Osteocyte (in vitro differentiated cells): ENCODE measurements at regions not wholly inside any gene's neighbourhood (a gene's known extent, or its start where the extent isn't known, plus 50 kb on each side); places are given as distances from the start of the nearest gene placed in this dataset.

ENCODE experiments used
- DNase-seq: peaks from one replicate; pipeline ENCODE4 v3.0.0; 2021; ENCODE audit warnings: mixed read lengths; ENCODE audit not compliant: unreplicated experiment; ENCODE audit errors: extremely low spot score
- H3K27ac Mint-ChIP-seq: one replicate; pipeline ENCODE4 v1.8.0; 2021; ENCODE audit warnings: mild to moderate bottlenecking, mixed read lengths; ENCODE audit not compliant: unreplicated experiment
- H3K27me3 Mint-ChIP-seq: one replicate; pipeline ENCODE4 v1.8.0; 2021; ENCODE audit warnings: mixed read lengths; ENCODE audit not compliant: unreplicated experiment
- H3K36me3 Mint-ChIP-seq: one replicate; pipeline ENCODE4 v1.8.0; 2021; ENCODE audit warnings: mixed read lengths; ENCODE audit not compliant: unreplicated experiment
- H3K4me1 Mint-ChIP-seq: one replicate; pipeline ENCODE4 v1.8.0; 2021; ENCODE audit warnings: mixed read lengths; ENCODE audit not compliant: unreplicated experiment
- H3K4me3 Mint-ChIP-seq: one replicate; pipeline ENCODE4 v1.8.0; 2021; ENCODE audit warnings: mild to moderate bottlenecking, moderate library complexity, mixed read lengths; ENCODE audit not compliant: unreplicated experiment
- H3K9me3 Mint-ChIP-seq: one replicate; pipeline ENCODE4 v1.8.0; 2021; ENCODE audit warnings: mixed read lengths; ENCODE audit not compliant: unreplicated experiment
- CTCF ChIP-seq: fragments of 200-600 bp; sonication (generic); IDR thresholded peaks from 2 replicates; pipeline ENCODE4 v1.5.0; 2021; ENCODE audit warnings: antibody characterized with exemption, mild to moderate bottlenecking, moderate library complexity

GRCh38 chr3:99188936-99189335, 287.4 kb upstream of the DCBLD2 start:
- Mint-ChIP-seq H3K27me3 (no peaks in the 10 kb centered on the region), H3K9me3 (peaks cover 29% of the 10 kb centered on the region), H3K27ac (no peak overlapping the region), H3K4me1 (peaks cover 22% of the 10 kb centered on the region), H3K36me3 (peaks cover 8% of the 10 kb centered on the region), H3K4me3 (no peak overlapping the region)
- DNase-seq = no peak
- TF ChIP-seq CTCF = no peak

- peaks cover 15% of the 10 kb centered on the region for H3K9me3 Mint-ChIP-seq
- no peaks in the 10 kb centered on the region for H3K27me3 Mint-ChIP-seq
- H3K4me1 Mint-ChIP-seq = peaks cover 18% of the 10 kb centered on the region
- no peak overlapping the region for H3K27ac Mint-ChIP-seq
- H3K36me3 Mint-ChIP-seq = peaks cover 8% of the 10 kb centered on the region
- TF ChIP-seq CTCF = no peak
- no peak for DNase-seq
- H3K4me3 Mint-ChIP-seq = no peak overlapping the region
Observed at GRCh38 chr3:99186016-99186415, 284.5 kb upstream of the DCBLD2 start.

- DNase-seq = no peak
- no peak for TF ChIP-seq CTCF
- H3K36me3 Mint-ChIP-seq = peaks cover 14% of the 10 kb centered on the region
- H3K4me3 Mint-ChIP-seq = no peak overlapping the region
- peaks cover 28% of the 10 kb centered on the region for H3K4me1 Mint-ChIP-seq
- H3K27me3 Mint-ChIP-seq = no peaks in the 10 kb centered on the region
- H3K27ac Mint-ChIP-seq = no peak overlapping the region
- H3K9me3 Mint-ChIP-seq = peaks cover 12% of the 10 kb centered on the region
Observed at GRCh38 chr3:99176169-99176964, 274.9 kb upstream of the DCBLD2 start.

- peaks cover 12% of the 10 kb centered on the region for H3K9me3 Mint-ChIP-seq
- H3K4me3 Mint-ChIP-seq = no peak overlapping the region
- no peak overlapping the region for H3K27ac Mint-ChIP-seq
- H3K4me1 Mint-ChIP-seq = peaks cover 28% of the 10 kb centered on the region
- no peak for TF ChIP-seq CTCF
- no peak for DNase-seq
- peaks cover 15% of the 10 kb centered on the region for H3K36me3 Mint-ChIP-seq
- H3K27me3 Mint-ChIP-seq = no peaks in the 10 kb centered on the region
Observed at GRCh38 chr3:99175276-99175812, 273.8 kb upstream of the DCBLD2 start.
